Endothelial cell of umbilical vein (primary cell): ENCODE measurements at regions not wholly inside any gene's neighbourhood (a gene's known extent, or its start where the extent isn't known, plus 50 kb on each side); places are given as distances from the start of the nearest gene placed in this dataset.

Experiments used
- BruUV-seq: library from RNA; stranded (reverse); fragments of 400-500 nt; replicated peaks from 2 replicates; lab custom pipeline; 2021; lab: Mats Ljungman, UMichigan
- CTCF ChIA-PET: fragments of 300-600, 350-600 bp; sonication (Branson Sonifier 250); formaldehyde crosslinking; loops from one replicate; lab custom pipeline; 2021; ENCODE audit warnings: antibody characterized with exemption, inconsistent platforms; lab: Charles Lee
- POLR2A ChIA-PET: fragments of 300-600, 350-600 bp; sonication (Branson Sonifier 250); formaldehyde crosslinking; loops from one replicate; lab custom pipeline; 2021; ENCODE audit warnings: antibody characterized with exemption, inconsistent platforms; lab: Charles Lee
- DNase-seq: peaks from one replicate; pipeline ENCODE4 v3.0.0-alpha.2; 2011; ENCODE audit warnings: low read depth, low spot score
- FAIRE-seq: peaks from 2 replicates; lab custom pipeline; 2011; peaks lifted over from hg19 to GRCh38; lab: Jason Lieb, UNC
- H2AFZ ChIP-seq: 2 replicates; pipeline ENCODE4 v1.6.0; 2012; ENCODE audit warnings: low read depth, low read length, control low read depth, inconsistent platforms
- H3K27ac ChIP-seq: 2 replicates; pipeline ENCODE4 v1.5.1; 2011; ENCODE audit warnings: low read depth, mild to moderate bottlenecking, control low read depth, low read length, moderate library complexity; ENCODE audit not compliant: insufficient read depth
- H3K27me3 ChIP-seq, 2 experiments: 2 replicates each; pipeline versions ENCODE4 v1.6.0 to v1.6.1; 2011; ENCODE audit warnings: low read length in 2 of 2, mixed read lengths in 1 of 2; ENCODE audit not compliant: control insufficient read depth in 2 of 2, insufficient read depth in 2 of 2
- H3K36me3 ChIP-seq, 2 experiments: 2 replicates in 1 of 2; 3 replicates in 1 of 2; pipeline ENCODE4 v1.5.1; 2011; ENCODE audit warnings: low read length in 2 of 2, mild to moderate bottlenecking in 1 of 2, moderate library complexity in 1 of 2; ENCODE audit not compliant: control insufficient read depth in 2 of 2, insufficient read depth in 2 of 2; ENCODE audit errors: extremely low read depth in 1 of 2
- H3K4me1 ChIP-seq: 3 replicates; pipeline ENCODE4 v1.5.1; 2011; ENCODE audit warnings: mild to moderate bottlenecking, low read length; ENCODE audit not compliant: control insufficient read depth, insufficient read depth; ENCODE audit errors: extremely low read depth
- H3K4me2 ChIP-seq: 2 replicates; pipeline ENCODE4 v1.6.1; 2011; ENCODE audit warnings: low read length, control low read depth, mixed read lengths; ENCODE audit not compliant: insufficient read depth
- H3K4me3 ChIP-seq, 3 experiments: fragments of 200-600 bp in 1 of 3; sonication (generic), shearing (Covaris generic) in 1 of 3; replicated peaks in 1 of 3; 2 replicates each; pipeline ENCODE4 v1.5.1; 2011 to 2016; ENCODE audit warnings: control low read depth in 3 of 3, low read length in 3 of 3, mild to moderate bottlenecking in 2 of 3, inconsistent platforms in 1 of 3, low read depth in 1 of 3, moderate library complexity in 1 of 3; ENCODE audit not compliant: insufficient read depth in 1 of 3
- H3K79me2 ChIP-seq: 2 replicates; pipeline ENCODE4 v1.6.0; 2012; ENCODE audit warnings: low read length, inconsistent platforms; ENCODE audit not compliant: control insufficient read depth, insufficient read depth
- H3K9ac ChIP-seq: replicated peaks from 2 replicates; pipeline ENCODE3; 2011; ENCODE audit warnings: low read length, control low read depth; ENCODE audit not compliant: insufficient read depth; ENCODE audit errors: extremely low read depth
- H3K9me1 ChIP-seq: replicated peaks from 3 replicates; pipeline ENCODE4 v1.6.0; 2011; ENCODE audit warnings: mild to moderate bottlenecking, low read length; ENCODE audit not compliant: control insufficient read depth, insufficient read depth; ENCODE audit errors: extremely low read depth
- H3K9me3 ChIP-seq: replicated peaks from 2 replicates; pipeline ENCODE4 v1.5.1; 2012; ENCODE audit warnings: low read length, inconsistent platforms; ENCODE audit not compliant: control insufficient read depth, insufficient read depth
- H4K20me1 ChIP-seq: replicated peaks from 2 replicates; pipeline ENCODE3; 2011; ENCODE audit warnings: mild to moderate bottlenecking, low read length; ENCODE audit not compliant: control insufficient read depth, insufficient read depth; ENCODE audit errors: extremely low read depth
- FOS ChIP-seq: IDR thresholded peaks from 2 replicates; pipeline ENCODE4 v1.6.1; 2011; ENCODE audit warnings: mild to moderate bottlenecking, low read length, moderate library complexity, borderline replicate concordance; ENCODE audit not compliant: insufficient read depth
- GATA2 ChIP-seq: IDR thresholded peaks from 2 replicates; pipeline ENCODE4 v1.7.0; 2011; ENCODE audit warnings: low read depth, mild to moderate bottlenecking, moderate library complexity, mixed read lengths, low read length; ENCODE audit not compliant: insufficient read length, insufficient read depth
- JUN ChIP-seq: IDR thresholded peaks from 2 replicates; pipeline ENCODE4 v1.6.1; 2011; ENCODE audit warnings: borderline replicate concordance, low read depth; ENCODE audit not compliant: insufficient read length, insufficient read depth
- MYC ChIP-seq: IDR thresholded peaks from one replicate; pipeline ENCODE4 v1.6.1; 2011; ENCODE audit warnings: mild to moderate bottlenecking, low read depth, low read length
- dilution Hi-C: fragments of 300-500 bp; cut with MboI; formaldehyde crosslinking; loops from one replicate; pipeline ENCODE4 v1.15.0; 2019; ENCODE audit warnings: low sequenced_read_pairs; ENCODE audit not compliant: extremely low pct_ligation_motif_present
- intact Hi-C: fragments of 100-400 bp; cut with micrococcal nuclease; formaldehyde crosslinking; loops from one replicate; pipeline ENCODE4 v1.10.0; 2022

DNA sequence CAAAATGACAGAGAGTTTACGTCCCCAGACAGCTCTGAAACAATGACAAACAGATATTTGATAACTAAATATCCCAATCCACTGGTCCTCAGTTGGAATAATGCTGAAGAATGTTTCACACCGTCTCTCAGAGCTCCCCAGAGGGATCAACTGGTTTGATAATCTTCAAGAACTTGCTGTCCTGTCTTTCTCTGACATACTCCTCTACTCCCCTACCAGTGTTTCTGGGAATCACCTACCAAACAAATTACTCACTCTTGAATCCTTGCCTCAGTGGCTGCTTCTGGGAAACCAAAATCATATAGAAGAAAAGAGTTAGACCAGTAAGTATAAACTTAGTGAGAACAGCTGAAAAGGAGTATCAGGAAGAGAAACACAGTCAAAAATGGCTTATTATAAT, 469.7 kb upstream of the JAG1 start:
- Histone ChIP-seq H3K9ac (no peak overlapping the region), H3K27me3 (no peaks in the 10 kb centered on the region), H3K9me1 (no peaks in the 10 kb centered on the region), H3K4me2 (no peak overlapping the region), H3K79me2 (no peaks in the 10 kb centered on the region), H2AFZ (no peak overlapping the region), H3K27ac (no peak overlapping the region), H3K9me3 (no peaks in the 10 kb centered on the region), H3K4me3 (no peak overlapping the region), H3K4me1 (no peaks in the 10 kb centered on the region), H3K36me3 (no peaks in the 10 kb centered on the region), H4K20me1 (no peaks in the 10 kb centered on the region)
- BruUV-seq, result no TSS peak
- TF ChIP-seq GATA2, result no peak
- TF ChIP-seq FOS, result no peak
- no peak for FAIRE-seq
- DNase-seq, result no peak
- ChIA-PET CTCF (no interaction called here), POLR2A (no interaction called here)
- dilution Hi-C loops (no loop called here), intact Hi-C loops (no loop called here)

DNA sequence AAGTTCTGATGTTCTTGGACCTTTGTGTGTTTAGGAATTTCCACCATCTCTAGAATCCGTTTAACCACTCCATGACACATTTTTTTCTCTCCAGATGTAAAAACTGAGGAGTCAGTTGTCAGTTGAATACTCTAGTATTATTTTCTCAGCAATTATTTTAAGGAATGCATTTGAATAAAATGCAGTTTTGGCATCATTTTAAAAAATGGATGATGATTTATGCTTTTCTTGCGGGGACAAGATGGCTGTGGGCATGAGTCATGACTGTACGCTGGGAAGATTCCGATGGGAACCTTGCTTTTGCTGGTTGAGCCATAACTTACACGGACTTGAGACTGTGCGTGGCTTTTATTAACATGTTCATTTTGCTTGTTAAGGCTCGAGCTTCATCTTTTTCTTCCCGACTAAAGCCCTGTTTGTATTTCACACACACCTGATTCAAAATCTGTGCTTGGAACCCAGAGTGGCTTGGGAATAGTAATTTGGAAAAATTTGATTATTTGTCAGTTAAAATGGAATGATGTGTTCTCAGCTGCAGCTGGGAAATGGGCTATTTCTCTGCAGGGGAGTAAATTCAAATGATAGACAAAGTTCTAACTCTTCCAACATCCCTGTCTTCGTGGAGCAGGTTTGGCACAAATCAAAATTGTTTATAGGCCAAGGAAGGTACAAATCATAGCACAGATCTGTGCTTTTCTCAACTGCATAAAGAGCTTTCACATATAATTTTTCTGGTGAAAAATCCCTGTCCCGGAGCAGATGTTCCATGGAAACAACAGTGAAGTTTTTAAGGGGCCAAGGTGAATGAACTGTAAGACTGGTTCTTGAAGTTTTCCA, 470.5 kb upstream of the JAG1 start:
- H3K27me3 ChIP-seq, result no peaks in the 10 kb centered on the region
- H3K4me3 ChIP-seq, result no peak overlapping the region
- no peak overlapping the region for H3K9ac ChIP-seq
- H3K9me1 ChIP-seq, result no peaks in the 10 kb centered on the region
- no peak overlapping the region for H3K4me2 ChIP-seq
- no peak overlapping the region for H3K27ac ChIP-seq
- no peaks in the 10 kb centered on the region for H3K36me3 ChIP-seq
- no peaks in the 10 kb centered on the region for H3K4me1 ChIP-seq
- peak; percentile 14 for TF ChIP-seq JUN
- TF ChIP-seq FOS, result peak; percentile 16
- TF ChIP-seq MYC, result no peak
- CTCF ChIA-PET, result no interaction called here
- intact Hi-C loops, result no loop called here
- no peaks in the 10 kb centered on the region for H3K9me3 ChIP-seq
- H3K79me2 ChIP-seq, result no peaks in the 10 kb centered on the region
- POLR2A ChIA-PET, result no interaction called here
- BruUV-seq, result no TSS peak
- dilution Hi-C loops, result no loop called here
- H4K20me1 ChIP-seq, result no peaks in the 10 kb centered on the region
- DNase-seq (peak; percentile 29), FAIRE-seq (no peak)
- H2AFZ ChIP-seq, result no peak overlapping the region
